NAMALWA (cell line): ENCODE measurements at regions not wholly inside any gene's neighbourhood (a gene's known extent, or its start where the extent isn't known, plus 50 kb on each side); places are given as distances from the start of the nearest gene placed in this dataset.
"Not testable (repeated sequence)": the region's sequence is repeated elsewhere in the genome, so short reads cannot be mapped to it uniquely, and the experiment has no call there.

Source experiments
- DNase-seq: peaks from one replicate; pipeline ENCODE4 v3.0.0-alpha.2; 2015; ENCODE audit warnings: low spot score

DNA sequence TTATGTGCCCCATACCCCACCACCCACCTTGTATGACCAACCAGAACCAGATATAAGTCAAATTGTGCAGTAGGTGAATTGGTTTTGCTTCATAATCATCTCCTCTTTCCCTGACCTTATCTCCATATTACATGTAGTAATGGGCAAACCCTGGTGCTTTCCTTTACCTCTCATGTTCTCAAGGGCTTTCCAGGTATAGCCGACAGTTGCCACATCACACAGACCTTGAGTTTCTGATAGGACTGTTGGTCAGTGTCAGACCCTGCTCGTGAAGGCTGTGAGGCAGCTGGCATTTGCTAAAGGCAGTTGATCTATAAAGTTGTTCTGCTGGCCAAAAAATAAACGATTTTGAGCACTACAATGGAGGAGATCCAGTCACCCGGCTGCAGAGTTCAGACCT lies 145.9 kb downstream of the ALX1 start:
- no peak for DNase-seq

- not testable (repeated sequence) for DNase-seq
These were observed 153.1 kb downstream of the ALX1 start for GRCh38 chr12:85433148-85433547.

DNA sequence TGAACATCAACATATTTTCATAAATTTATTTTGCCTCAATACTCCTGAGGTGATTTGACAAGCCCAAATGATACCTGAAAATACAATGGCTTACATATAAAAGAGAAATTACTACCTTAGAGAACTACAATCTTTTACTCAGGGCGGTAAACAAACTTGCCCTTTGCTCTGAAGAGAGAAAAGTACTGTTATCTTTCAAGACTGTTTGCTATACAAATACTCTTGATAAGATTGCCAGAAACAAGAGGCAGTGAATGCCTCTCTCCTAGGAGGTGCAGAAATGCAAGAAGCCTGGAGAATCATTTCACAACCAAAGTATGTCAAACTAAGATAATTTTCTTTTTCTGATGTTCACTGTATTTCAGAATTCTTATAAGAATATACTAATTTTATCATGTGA lies 160.3 kb downstream of the ALX1 start:
- DNase-seq = no peak

- DNase-seq = no peak
These were observed 161.0 kb downstream of the ALX1 start for GRCh38 chr12:85441025-85441424.

- no peak for DNase-seq
These were observed 161.7 kb downstream of the ALX1 start for GRCh38 chr12:85441741-85442140.

DNA sequence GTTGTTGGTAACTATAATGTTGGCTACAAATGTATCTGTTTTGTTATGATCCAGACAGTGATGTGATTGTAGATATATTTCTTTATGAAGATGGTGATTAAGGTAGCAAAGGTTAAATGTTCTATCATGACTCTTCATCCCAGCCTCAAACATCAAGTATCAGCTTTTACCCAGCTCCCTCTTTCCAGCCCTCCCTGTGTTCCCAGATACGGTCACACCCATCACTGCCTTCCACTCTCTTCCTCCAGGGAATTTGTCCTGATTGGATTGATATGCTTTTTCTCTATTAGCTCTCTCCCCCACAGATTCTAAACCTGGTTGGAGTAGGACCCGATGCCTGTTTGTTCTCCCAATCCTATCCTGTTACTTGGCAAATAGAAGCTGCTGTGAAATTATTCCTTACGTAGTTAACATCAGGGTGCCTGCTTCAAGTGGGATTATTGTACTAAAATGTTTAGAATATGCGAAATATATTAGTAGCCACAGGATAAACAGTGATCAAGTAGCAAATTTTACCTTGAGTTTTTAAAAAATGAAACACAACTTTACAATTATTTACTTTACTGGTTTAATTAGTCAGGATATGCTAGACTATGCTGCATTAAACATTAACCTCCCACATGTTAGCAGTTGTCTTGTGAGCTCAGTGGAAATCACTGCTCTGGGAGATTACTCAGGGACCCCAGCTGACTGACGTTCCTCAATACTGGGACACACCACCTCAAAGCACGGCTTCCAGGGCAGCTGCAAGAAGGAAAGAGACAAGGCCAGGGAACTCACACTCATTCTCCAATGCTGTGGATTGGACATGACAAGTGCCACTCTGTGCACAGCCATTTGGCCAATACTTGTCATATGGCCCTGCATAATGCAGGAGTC lies 165.3 kb downstream of the ALX1 start:
- DNase-seq = no peak

GRCh38 chr12:85448031-85448430 lies 168.0 kb downstream of the ALX1 start:
- no peak for DNase-seq

GRCh38 chr12:85448548-85449139 lies 168.6 kb downstream of the ALX1 start:
- DNase-seq = peak; percentile 34

- no peak for DNase-seq
These were observed 177.0 kb downstream of the ALX1 start for GRCh38 chr12:85457016-85457415.

- no peak for DNase-seq
These were observed 181.1 kb downstream of the ALX1 start for GRCh38 chr12:85461127-85461526.

- DNase-seq = no peak
These were observed 182.9 kb downstream of the ALX1 start for GRCh38 chr12:85462888-85463287.

DNA sequence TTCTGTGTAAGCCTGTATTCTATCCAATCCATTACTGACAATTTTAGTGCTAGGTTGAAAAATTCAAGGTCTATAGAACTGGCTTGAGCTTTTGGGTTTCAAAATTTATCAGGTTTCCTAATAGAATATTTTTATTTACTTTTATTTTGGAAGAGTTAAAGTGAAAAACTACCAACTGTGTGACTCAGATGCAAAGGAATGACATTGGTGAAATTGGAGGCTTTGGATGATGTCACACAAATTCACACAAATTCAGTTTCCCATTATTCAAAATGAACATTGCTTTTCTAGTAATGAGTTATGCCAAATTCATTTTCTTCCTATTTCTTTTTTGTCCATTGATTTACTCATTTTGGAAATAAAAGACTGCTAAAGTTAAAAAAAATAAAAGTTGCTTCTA lies 186.9 kb downstream of the ALX1 start:
- no peak for DNase-seq

DNA sequence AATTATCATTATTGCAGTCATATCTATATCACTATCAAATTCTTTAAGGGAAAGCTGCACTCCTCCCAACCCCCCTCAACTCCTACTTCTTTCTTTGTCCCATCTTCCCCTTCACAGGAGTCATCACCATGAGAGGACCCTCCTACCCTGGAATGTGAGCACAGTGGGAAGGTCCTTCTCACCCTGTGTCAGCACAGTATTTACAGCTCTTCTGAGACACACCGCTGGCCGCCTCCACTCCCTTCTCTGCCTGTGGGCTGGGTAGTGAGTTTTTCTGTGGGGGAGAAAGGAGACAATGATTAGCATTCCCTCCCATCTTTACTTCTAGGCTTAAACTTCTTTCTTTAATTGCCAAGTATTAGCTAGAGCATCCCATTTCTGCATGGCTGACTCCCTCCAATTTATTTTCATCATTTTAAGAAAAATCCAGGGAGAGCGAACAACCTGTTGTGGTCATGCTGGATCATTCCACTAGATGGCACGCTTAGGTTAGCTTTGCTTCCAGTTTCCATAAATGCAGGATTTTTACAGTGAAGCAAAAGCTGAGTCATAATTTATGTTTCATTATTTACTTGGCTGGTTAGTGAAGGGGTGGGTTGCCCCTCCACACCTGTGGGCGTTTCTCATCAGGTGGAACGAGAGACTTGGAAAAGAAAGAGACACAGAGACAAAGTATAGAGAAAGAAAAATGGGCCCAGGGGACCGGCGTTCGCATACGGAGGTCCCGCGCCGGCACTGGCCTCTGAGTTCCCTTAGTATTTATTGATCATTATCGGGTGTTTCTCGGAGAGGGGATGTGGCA lies 188.5 kb downstream of the ALX1 start:
- peak; percentile 57 for DNase-seq

DNA sequence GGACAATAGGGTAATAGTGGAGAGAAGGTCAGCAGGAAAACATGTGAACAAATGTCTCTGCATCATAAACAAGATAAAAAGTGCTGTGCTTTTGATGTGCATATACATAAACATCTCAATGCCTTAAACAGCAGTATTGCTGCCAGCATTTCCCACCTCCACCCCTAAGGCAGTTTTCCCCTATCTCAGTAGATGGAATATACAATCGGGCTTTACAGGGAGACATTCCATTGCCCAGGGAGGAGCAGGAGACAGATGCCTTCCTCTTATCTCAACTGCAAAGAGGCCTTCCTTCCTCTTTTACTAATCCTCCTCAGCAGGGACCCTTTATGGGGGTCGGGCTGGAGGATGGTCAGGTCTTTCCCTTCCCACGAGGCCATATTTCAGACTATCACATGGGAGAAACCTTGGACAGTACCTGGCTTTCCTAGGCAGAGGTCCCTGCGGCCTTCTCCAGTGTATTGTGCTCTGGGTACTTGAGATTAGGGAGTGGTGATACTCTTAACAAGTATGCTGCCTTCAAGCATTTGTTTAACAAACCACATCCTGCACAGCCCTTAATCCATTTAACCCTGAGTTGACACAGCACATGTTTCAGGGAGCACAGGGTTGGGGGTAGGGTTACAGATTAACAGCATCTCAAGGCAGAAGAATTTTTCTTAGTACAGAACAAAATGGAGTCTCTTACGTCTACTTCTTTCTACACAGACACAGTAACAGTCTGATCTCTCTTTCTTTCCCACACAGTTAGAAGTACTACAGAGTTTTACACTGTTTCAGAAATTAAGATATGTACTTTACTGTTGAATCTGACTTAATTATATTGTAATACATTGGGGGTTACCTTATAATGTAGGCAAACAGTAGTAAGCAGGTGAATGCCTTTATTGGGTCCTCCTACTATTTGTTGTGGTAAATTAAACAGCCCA lies 189.4 kb downstream of the ALX1 start:
- not testable (repeated sequence) for DNase-seq

- DNase-seq = not testable (repeated sequence)
These were observed 195.3 kb downstream of the ALX1 start for GRCh38 chr12:85475277-85475676.

GRCh38 chr12:85476756-85477155 lies 196.7 kb downstream of the ALX1 start:
- DNase-seq = no peak

DNA sequence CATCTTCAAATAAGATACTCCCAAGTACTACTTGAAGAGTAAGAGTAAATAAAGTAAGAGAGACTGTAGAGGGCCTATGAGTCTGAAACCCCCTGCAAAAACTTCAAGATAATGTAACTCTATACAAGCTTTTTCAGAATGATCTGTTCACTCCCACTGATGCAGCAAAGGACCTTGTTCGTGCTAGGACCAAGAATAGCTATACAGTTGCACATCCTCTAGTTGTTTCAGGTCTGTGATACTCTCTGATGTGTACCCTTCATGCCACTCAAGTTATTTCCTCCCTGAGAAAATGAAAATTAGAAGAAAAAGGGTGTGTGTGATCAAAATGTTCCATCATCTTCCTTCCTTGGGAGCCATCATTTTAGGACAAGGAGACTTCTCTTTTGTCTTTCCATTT lies 204.4 kb downstream of the ALX1 start:
- DNase-seq = no peak

DNA sequence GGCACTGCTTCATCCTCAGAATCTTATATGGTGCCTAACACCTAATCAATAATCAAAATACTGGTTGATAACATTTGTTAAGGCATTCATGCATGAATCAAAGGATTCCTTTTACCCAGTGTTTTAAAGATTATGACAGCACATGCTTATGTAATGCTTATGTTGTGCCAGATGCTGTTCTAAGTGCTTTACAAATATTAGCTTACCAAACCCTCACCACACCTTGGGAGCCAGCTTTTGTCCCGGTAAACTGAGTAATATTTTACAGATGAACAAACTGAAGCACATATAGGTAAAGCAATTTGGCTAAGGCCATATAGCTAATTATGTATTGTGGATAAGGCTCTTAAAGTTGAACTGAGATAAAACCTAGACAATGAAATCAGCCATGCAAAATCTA lies 209.2 kb downstream of the ALX1 start:
- DNase-seq = no peak

DNA sequence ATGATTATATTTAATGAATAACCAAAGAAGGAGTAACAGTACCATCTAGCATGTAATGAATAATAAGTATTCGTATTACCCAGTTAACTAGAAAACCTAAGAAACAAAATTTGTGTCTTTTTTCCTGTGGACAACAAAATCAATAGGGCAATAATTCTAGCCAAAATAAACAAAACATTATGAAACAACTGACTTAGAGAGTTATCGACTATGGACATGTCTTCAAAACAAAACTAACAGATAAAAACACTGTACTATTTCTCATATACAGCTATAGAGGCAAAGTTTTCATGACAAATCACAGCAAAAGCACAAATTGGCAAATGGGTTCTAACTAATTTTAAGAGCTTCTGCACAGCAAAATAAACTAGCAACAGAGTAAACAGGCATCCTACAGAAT lies 224.1 kb downstream of the ALX1 start:
- DNase-seq = no peak

- no peak for DNase-seq
These were observed 224.6 kb downstream of the ALX1 start for GRCh38 chr12:85504624-85505023.

GRCh38 chr12:85507456-85507855 lies 227.4 kb downstream of the ALX1 start:
- DNase-seq = no peak
